DOHH2 (cell line): ENCODE measurements at regions not wholly inside any gene's neighbourhood (a gene's known extent, or its start where the extent isn't known, plus 50 kb on each side); places are given as distances from the start of the nearest gene placed in this dataset.
"Not testable (repeated sequence)": the region's sequence is repeated elsewhere in the genome, so short reads cannot be mapped to it uniquely, and the experiment has no call there.

Source experiments
- H3F3A ChIP-seq: fragments of 200-600 bp; sonication (generic), shearing (Covaris generic); 2 replicates; pipeline ENCODE4 v1.6.0; 2016; ENCODE audit warnings: antibody characterized with exemption, mild to moderate bottlenecking; ENCODE audit not compliant: control insufficient read depth, insufficient read depth
- H3K27ac ChIP-seq: fragments of 200-600 bp; sonication (generic); 2 replicates; pipeline ENCODE4 v1.5.1; 2014; ENCODE audit warnings: low read depth, mild to moderate bottlenecking, low read length, moderate library complexity
- H3K27me3 ChIP-seq: fragments of 200-600 bp; sonication (generic); 2 replicates; pipeline ENCODE4 v1.6.1; 2014; ENCODE audit warnings: mild to moderate bottlenecking, low read length, mixed read lengths; ENCODE audit not compliant: control insufficient read depth
- H3K36me3 ChIP-seq: fragments of 200-600 bp; sonication (generic); 2 replicates; pipeline ENCODE4 v1.6.1; 2014; ENCODE audit warnings: mild to moderate bottlenecking, low read length, moderate library complexity, mixed read lengths; ENCODE audit not compliant: control insufficient read depth
- H3K4me1 ChIP-seq: fragments of 200-600 bp; sonication (generic); 2 replicates; pipeline ENCODE4 v1.6.1; 2014; ENCODE audit warnings: mild to moderate bottlenecking, low read length, mixed read lengths; ENCODE audit not compliant: control insufficient read depth
- H3K4me2 ChIP-seq: fragments of 200-600 bp; sonication (generic); 2 replicates; pipeline ENCODE4 v1.6.0; 2014; ENCODE audit warnings: mild to moderate bottlenecking, low read length, moderate library complexity
- H3K4me3 ChIP-seq: fragments of 200-600 bp; sonication (generic); 2 replicates; pipeline ENCODE4 v1.5.1; 2014; ENCODE audit warnings: mild to moderate bottlenecking, low read length, mixed read lengths
- H3K79me2 ChIP-seq: fragments of 200-600 bp; sonication (generic); 2 replicates; pipeline ENCODE4 v1.6.1; 2014; ENCODE audit warnings: mild to moderate bottlenecking, low read length, mixed read lengths; ENCODE audit not compliant: control insufficient read depth
- H3K9me2 ChIP-seq: fragments of 200-600 bp; sonication (generic); replicated peaks from 2 replicates; pipeline ENCODE4 v1.6.1; 2014; ENCODE audit warnings: mild to moderate bottlenecking, low read length, mixed read lengths; ENCODE audit not compliant: control insufficient read depth
- H3K9me3 ChIP-seq: fragments of 200-600 bp; sonication (generic); 2 replicates; pipeline ENCODE4 v1.6.1; 2014; ENCODE audit warnings: antibody characterized with exemption, low read length, mixed read lengths; ENCODE audit not compliant: control insufficient read depth, insufficient read depth
- H4K20me1 ChIP-seq: fragments of 200-600 bp; sonication (generic); 2 replicates; pipeline ENCODE4 v1.6.0; 2014; ENCODE audit warnings: low read depth, mild to moderate bottlenecking, antibody characterized with exemption, low read length, moderate library complexity; ENCODE audit not compliant: control insufficient read depth, insufficient read depth
- CTCF ChIP-seq: fragments of 200-600 bp; sonication (generic); IDR thresholded peaks from one replicate; pipeline ENCODE4 v1.5.1; 2014; ENCODE audit warnings: antibody characterized with exemption, mild to moderate bottlenecking, low read depth, low read length; ENCODE audit not compliant: poor library complexity, severe bottlenecking
- EZH2phosphoT487 ChIP-seq: fragments of 200-600 bp; sonication (generic); IDR thresholded peaks from 2 replicates; pipeline ENCODE4 v1.6.1; 2017; ENCODE audit warnings: borderline replicate concordance, mild to moderate bottlenecking, antibody characterized with exemption, low read length, moderate library complexity, mixed read lengths

DNA sequence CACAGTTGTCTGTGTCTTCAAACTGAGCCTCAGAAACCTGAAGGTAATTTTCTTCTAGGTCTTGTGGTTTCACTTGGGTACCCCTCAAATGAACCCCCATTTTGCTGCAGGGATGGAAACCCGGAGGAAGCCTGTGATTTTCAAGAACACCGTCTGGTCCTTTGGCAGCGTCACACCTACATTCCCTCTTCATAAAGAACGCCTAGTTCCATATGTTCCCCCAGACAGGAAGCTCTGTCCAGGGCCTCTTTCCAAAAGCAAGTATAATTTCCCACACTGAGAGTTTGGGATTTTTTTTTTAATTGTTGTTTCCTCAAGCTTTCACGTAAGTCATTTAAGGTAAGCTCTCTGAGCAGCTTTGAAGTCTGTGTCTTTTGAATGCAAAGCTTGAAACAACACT is 515.0 kb downstream of the TMEM114 start:
- H3K36me3 ChIP-seq, result no peaks in the 10 kb centered on the region
- H3K79me2 ChIP-seq, result no peaks in the 10 kb centered on the region
- no peak overlapping the region for H3K4me3 ChIP-seq
- no peaks in the 10 kb centered on the region for H3K4me1 ChIP-seq
- H3K9me2 ChIP-seq, result no peaks in the 10 kb centered on the region
- H3K27me3 ChIP-seq, result no peaks in the 10 kb centered on the region
- no peak overlapping the region for H3K27ac ChIP-seq
- peaks cover 3% of the 10 kb centered on the region; the same call in 1 of the 2 replicates for H3K9me3 ChIP-seq
- no peaks in the 10 kb centered on the region for H4K20me1 ChIP-seq
- H3K4me2 ChIP-seq, result no peak overlapping the region
- no peaks in the 10 kb centered on the region for H3F3A ChIP-seq
- no peak for TF ChIP-seq CTCF
- TF ChIP-seq EZH2phosphoT487, result no peak

- Histone ChIP-seq H3K4me2 (no peak overlapping the region), H3K4me1 (no peaks in the 10 kb centered on the region), H4K20me1 (no peaks in the 10 kb centered on the region), H3F3A (no peaks in the 10 kb centered on the region), H3K36me3 (no peaks in the 10 kb centered on the region), H3K9me3 (peaks cover under 1% of the 10 kb centered on the region; the same call in 1 of the 2 replicates), H3K9me2 (no peaks in the 10 kb centered on the region), H3K27me3 (no peaks in the 10 kb centered on the region), H3K4me3 (no peak overlapping the region), H3K79me2 (no peaks in the 10 kb centered on the region), H3K27ac (no peak overlapping the region)
- TF ChIP-seq CTCF, result no peak
- no peak for TF ChIP-seq EZH2phosphoT487
These were observed 519.8 kb downstream of the TMEM114 start for GRCh38 chr16:8070506-8070905.

DNA sequence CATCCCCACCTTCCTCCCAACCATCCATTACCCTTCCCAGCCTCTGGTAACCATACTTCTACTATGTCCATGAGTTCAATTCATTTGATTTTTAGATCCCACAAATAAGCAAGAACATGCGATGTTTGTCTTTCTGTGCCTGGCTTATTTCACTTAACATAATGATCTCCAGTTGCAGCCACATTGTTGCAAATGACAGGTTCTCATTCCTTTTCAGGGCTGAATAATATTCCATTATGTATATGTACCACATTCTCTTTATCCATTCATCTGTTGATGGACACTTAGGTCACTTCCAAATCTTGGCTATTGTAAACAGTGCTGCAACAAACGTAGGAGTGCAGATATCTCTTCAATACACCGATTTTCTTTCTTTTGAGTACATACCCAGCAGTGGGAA is 522.1 kb downstream of the TMEM114 start:
- not testable (repeated sequence) for H3K9me3 ChIP-seq, H3K4me3 ChIP-seq, H3K9me2 ChIP-seq, H3K27ac ChIP-seq, H3K4me1 ChIP-seq, H3K27me3 ChIP-seq, H3K79me2 ChIP-seq, H3K4me2 ChIP-seq, H3K36me3 ChIP-seq, H3F3A ChIP-seq, H4K20me1 ChIP-seq

DNA sequence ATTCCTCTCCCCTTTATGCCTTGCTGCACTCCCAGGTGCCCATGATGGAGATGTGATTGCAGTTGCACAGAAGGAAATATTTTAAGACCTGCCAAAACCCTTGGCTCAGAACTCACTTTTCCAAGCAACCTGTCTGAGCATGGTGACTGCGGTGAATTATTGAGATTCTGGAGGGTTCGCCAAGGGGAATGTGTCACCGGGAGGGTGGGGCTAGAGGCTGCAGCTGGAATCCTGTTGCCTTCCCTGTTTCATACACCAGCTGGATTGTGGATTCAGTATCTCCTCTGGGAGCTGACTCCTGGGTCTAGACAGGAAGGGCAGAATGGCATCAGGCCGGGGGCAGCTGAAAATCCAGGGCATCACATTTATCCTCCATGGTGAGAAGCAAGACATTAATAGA is 527.2 kb downstream of the TMEM114 start:
- Histone ChIP-seq H3K4me3 (no peak overlapping the region), H3K27me3 (no peaks in the 10 kb centered on the region), H3F3A (no peaks in the 10 kb centered on the region), H3K4me2 (no peak overlapping the region), H4K20me1 (no peaks in the 10 kb centered on the region), H3K4me1 (no peaks in the 10 kb centered on the region), H3K36me3 (no peaks in the 10 kb centered on the region), H3K27ac (no peak overlapping the region), H3K9me3 (no peaks in the 10 kb centered on the region; the same call in 1 of the 2 replicates), H3K79me2 (no peaks in the 10 kb centered on the region), H3K9me2 (no peaks in the 10 kb centered on the region)
- TF ChIP-seq EZH2phosphoT487 (no peak), CTCF (no peak)
